ENCODE measurements at regions not wholly inside any gene's neighbourhood (a gene's known extent, or its start where the extent isn't known, plus 50 kb on each side); places are given as distances from the start of the nearest gene placed in this dataset.
"Not testable (repeated sequence)": the region's sequence is repeated elsewhere in the genome, so short reads cannot be mapped to it uniquely, and the experiment has no call there.

DNA sequence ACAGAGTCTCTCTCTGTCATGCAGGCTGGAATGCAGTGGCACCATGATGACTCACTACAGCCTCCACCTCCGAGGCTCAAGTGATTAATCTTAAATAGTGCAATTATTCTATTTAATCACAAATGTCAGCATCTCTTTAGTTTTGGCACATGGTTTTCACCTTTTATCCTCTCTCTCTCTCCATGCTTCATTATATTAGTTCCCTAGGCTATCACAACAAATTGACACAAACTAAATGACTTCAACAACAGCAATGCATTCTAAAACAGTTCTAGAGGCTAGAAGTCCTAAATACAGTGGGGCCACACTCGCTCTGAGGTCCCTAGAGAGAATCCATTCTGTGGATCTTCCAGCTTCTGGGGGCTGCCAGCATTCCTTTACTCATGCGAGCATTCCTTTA, 178.2 kb upstream of the ZNG1F start:
- DNase-seq (ENCODE audit: low read depth in 2 of 2): not testable (repeated sequence)

DNA sequence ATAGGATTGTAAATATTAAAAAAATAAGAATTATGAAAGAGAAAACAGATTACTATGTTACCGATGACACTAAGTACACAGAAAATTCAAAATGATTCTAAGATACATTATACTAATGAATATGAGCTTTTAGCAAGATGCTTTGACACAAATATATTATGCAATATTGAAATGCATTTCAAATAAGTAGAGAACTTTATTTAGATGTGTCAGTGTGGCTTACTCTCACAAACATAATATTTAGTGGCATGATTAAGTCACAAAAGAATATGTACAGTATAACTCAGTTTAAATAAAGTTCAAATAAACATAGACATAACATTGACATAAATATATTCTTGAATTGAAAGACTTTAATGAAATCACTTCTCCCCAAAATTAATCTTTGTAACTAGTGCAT, 172.7 kb upstream of the ZNG1F start:
- not testable (repeated sequence) for DNase-seq (ENCODE audit: low read depth in 2 of 2)

DNA sequence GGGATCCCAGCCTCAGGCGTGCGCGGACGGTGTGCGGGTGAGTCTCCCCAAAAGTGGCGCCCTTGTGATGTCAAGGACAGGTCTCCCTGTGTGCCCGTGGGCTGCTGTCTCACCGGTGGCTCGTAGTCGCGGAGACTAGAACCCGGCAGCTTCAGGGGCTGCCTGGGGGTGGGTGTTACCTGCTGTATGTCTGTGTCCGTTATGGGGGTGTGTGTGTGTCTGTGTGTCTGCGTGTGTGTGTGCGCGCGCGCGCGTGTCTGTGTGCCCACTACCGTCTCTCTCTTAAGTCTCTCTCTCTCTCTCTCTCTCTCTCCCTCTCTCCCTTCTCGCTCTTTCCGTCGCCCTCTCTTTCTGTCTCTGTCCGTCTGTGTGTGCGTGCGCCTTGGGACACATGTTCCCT, 170.0 kb upstream of the ZNG1F start:
- DNase-seq (ENCODE audit: low read depth in 2 of 2): not testable (repeated sequence)

- DNase-seq (ENCODE audit: low read depth in 2 of 2): peak; percentile 77 to 78
Measured at GRCh38 chr9:41358682-41359081, 169.6 kb upstream of the ZNG1F start.

- not testable (repeated sequence) for DNase-seq (ENCODE audit: low read depth in 2 of 2)
Measured at GRCh38 chr9:41357918-41358404, 168.8 kb upstream of the ZNG1F start.

DNA sequence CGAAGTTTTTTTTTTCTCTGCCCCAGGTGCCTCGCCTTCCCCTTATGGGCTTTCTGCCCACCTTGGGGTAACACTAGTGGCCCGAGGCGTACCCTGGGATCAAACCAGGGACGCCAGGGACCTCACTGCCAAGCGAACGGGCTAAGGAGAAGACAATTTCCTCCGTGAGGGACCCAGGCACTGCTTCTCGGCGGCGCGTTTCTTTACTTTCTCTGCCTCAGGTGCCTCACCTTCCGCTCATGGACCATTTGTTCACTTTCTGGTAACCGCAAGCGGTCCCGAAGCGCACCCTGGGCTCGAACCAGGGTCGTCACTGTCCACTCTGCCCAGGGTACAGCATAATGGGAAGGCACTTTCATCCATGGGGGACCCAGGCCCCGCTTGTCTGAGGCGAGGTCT, 168.2 kb upstream of the ZNG1F start:
- not testable (repeated sequence) for DNase-seq (ENCODE audit: low read depth in 2 of 2)

DNA sequence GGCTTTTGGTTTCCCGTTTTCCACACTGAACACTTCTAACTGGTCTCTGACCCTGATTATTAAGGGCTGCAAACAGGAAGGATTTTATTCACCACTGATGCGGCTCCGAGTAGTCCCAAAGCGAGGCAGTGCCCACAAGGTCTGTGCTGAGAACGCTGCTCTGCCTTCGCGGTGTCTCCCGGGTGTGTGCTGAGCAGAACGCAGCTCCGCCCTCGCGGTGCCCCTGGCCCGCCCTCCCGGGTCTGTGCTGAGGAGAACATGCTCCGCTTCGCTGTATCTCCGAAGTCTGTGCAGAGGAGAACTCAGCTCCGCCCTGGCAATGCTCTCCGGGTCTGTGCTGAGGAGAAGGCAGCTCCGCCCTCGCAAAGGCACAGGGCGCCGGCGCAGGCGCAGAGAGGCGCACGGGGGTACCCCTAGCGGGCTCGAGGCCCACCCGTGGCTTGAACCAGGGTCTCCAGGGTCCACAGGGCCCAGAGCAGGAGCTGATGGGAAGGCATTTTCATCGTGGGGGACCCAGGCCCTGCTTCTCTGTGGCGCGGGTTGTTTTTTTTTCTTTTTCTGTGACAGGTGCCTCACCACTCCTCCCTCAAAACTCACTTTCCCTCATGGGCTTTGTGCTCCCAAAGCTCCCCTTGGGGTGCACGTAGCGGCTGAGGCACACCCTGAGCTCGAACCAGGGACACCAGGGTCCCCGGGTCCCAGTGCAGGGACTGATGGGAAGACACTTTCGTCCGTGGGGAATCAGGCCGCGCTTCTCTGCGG, 167.7 kb upstream of the ZNG1F start:
- DNase-seq (ENCODE audit: low read depth in 2 of 2): peak; percentile 79

GRCh38 chr9:41355712-41356450, 166.8 kb upstream of the ZNG1F start:
- DNase-seq (ENCODE audit: low read depth in 2 of 2): not testable (repeated sequence)

- not testable (repeated sequence) for DNase-seq (ENCODE audit: low read depth in 2 of 2)
Measured at GRCh38 chr9:41354978-41355377, 165.9 kb upstream of the ZNG1F start.

- not testable (repeated sequence) for DNase-seq (ENCODE audit: low read depth in 2 of 2)
Measured at GRCh38 chr9:41354060-41354934, 165.2 kb upstream of the ZNG1F start.

DNA sequence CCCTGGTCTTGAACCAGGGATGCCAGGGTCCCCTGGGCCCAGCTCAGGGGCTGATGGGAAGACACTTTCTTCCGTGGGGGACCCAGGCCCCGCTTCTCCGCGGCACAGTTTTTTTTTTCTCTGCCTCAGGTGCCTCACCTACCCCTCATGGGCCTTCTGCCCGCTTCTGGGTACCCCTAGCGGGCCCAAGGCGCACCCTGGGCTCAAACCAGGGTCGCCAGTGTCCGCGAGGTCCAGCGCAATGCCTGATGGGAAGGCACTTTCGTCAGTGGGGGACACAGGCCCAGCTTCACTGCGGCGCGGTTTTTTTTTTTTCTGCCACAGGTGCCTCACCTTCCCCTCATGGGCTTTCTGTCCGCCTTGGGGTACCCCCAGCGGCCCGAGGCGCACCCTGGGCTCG, 163.9 kb upstream of the ZNG1F start:
- not testable (repeated sequence) for DNase-seq (ENCODE audit: low read depth in 2 of 2)

GRCh38 chr9:41352390-41352789, 163.3 kb upstream of the ZNG1F start:
- not testable (repeated sequence) for DNase-seq (ENCODE audit: low read depth in 2 of 2)

DNA sequence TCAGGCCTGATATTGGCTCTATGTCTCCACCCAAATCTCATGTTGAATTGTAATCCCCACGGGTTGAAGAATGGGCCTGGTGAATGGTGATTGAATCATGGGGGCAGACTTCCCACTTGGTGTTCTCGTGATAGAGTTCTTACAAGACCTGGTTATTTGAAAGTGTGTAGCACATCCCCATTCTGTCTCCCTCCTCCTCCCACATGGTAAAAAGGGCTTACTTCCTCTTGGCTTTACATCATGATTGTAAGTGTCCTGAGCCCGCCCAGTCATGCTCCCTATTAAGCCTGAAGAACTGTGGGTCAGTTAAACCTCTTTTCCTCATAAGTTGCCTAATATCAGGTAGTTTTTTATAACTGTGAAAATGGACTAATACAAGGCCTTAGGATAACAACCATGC, 158.8 kb upstream of the ZNG1F start:
- not testable (repeated sequence) for DNase-seq (ENCODE audit: low read depth in 2 of 2)

GRCh38 chr9:41332562-41332961, 143.4 kb upstream of the ZNG1F start:
- not testable (repeated sequence) for DNase-seq (ENCODE audit: low read depth in 2 of 2)

- DNase-seq (ENCODE audit: low read depth in 2 of 2): not testable (repeated sequence)
Measured at GRCh38 chr9:41321277-41321676, 132.2 kb upstream of the ZNG1F start.

DNA sequence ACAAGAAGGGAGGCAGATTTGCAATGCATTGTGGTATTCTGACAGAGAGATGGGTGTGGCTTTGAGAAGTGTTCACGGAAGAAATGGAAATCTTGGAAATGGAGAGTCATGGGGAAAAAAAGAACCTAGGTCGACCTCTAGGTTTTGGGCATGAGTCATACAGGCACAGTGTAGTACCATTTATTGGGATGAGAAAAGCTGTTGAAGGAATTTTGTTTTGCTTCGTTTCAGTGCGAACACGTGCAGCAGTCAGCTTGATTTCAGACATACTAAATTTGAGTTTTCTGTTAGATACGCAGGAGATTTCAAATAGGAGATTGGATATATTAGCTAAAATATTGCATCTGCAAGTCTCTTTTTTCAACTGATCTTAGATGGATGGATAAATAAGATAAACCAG, 119.8 kb upstream of the ZNG1F start:
- not testable (repeated sequence) for DNase-seq (ENCODE audit: low read depth in 2 of 2)

DNA sequence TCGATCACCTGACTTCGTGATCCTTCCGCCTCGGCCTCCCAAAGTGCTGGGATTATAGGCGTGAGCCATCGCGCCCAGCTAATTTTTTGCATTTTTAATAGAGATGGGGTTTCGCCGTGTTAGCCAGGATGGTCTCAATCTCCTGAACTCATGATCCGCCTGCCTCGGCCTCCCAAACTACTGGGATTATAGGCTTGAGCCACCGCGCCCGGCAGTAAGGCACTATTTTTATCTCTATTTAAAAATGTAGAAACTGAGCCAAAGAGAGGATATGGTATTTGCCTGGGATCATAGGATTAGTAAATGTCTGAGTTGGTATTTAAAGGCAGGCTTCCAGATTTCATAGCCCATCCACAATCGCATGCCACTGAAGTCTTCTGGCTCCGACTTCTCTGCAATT, 96.6 kb upstream of the ZNG1F start:
- not testable (repeated sequence) for DNase-seq (ENCODE audit: low read depth in 2 of 2)

- not testable (repeated sequence) for DNase-seq (ENCODE audit: low read depth in 2 of 2)
Measured at GRCh38 chr9:41280299-41281238, 91.5 kb upstream of the ZNG1F start.

DNA sequence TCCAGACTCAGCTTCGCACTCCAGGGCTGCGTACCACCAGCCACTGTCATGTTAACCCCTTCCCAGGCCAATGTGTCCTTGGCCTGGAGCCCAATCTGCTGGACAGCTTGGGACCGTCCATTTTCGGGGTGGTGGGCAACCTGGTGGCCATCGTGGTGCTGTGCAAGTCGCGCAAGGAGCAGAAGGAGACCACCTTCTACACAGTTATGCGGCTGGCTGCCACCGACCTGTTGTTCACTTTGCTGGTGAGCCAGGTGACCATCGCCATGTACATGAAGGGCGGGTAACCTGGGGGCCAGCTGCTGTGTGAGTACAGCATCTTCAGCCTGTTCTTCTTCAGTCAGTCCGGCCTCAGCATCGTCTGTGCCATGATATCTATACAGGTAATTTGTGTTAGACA, 90.3 kb upstream of the ZNG1F start:
- not testable (repeated sequence) for DNase-seq (ENCODE audit: low read depth in 2 of 2)

GRCh38 chr9:41279033-41279432, 89.9 kb upstream of the ZNG1F start:
- not testable (repeated sequence) for DNase-seq (ENCODE audit: low read depth in 2 of 2)

Data from stimulated activated CD4-positive, alpha-beta T cell treated with anti-CD3 and anti-CD28 coated beads, Interleukin-1b, Interleukin-23, amount 100 ng/mL, for 4 hours (primary cell).